ENCODE measurements at regions not wholly inside any gene's neighbourhood (a gene's known extent, or its start where the extent isn't known, plus 50 kb on each side); places are given as distances from the start of the nearest gene placed in this dataset.

DNA sequence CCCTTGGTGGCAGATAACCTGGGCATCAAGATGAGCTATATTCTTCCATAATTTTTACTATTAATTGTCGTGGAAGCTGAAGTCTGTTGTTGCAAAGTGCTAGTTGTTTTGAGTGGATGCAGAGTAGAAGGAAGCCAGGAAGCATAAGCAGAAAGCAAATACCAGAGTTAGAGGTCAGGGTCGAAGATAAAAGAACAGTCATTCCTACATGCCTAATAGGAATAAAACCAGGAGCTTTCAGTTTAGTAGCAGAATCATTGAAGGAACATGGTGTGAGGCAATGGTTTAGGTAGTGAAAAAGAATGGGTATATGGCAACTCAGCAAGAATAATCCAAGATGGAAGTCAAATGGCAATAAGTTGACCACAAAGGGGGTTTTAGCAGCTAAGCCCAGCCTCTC is 121.6 kb upstream of the FST start:
- no peak overlapping the region for H3K27ac Mint-ChIP-seq
- no peaks in the 10 kb centered on the region for H3K4me1 Mint-ChIP-seq (ENCODE audit: low read depth)
- no peak overlapping the region for H3K4me3 Mint-ChIP-seq
- no peaks in the 10 kb centered on the region for H3K27me3 Mint-ChIP-seq
- intact Hi-C loops (cut with micrococcal nuclease) = no loop called here
- no peaks in the 10 kb centered on the region for H3K36me3 Mint-ChIP-seq (ENCODE audit: low read depth)
- H3K9me3 Mint-ChIP-seq = peaks cover 10% of the 10 kb centered on the region

DNA sequence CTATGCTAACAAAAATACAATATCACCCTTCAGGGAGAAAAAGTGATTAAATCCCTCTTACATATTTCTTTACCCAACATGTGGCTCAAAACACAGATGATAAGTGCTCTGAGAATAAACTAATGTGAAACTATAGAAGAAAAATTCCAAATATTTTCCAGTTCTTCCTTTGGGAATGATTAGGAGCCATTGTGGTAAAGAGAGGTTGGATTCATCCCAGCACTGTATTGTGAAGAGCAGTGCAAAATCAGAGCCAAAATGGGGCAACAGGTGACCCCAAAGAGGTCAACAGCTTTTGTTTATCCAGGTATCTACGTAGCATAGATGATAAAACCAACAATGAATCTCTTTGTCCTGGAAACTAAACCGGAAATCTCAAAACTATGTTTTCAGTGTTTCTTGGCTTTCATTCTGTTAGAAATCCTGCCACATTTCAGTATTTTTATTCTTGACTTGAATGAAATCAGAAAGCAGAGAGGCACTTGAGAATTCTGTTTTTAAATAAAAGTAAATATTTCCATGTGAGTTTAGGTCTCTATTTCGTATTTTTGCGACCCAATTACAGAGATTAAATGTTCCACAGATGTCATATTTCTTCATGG is 120.4 kb upstream of the FST start:
- intact Hi-C loops (cut with micrococcal nuclease) = no loop called here
- H3K4me3 Mint-ChIP-seq = no peak overlapping the region
- no peaks in the 10 kb centered on the region for H3K36me3 Mint-ChIP-seq (ENCODE audit: low read depth)
- H3K9me3 Mint-ChIP-seq = peaks cover 10% of the 10 kb centered on the region
- no peaks in the 10 kb centered on the region for H3K27me3 Mint-ChIP-seq
- no peaks in the 10 kb centered on the region for H3K4me1 Mint-ChIP-seq (ENCODE audit: low read depth)
- H3K27ac Mint-ChIP-seq = no peak overlapping the region

DNA sequence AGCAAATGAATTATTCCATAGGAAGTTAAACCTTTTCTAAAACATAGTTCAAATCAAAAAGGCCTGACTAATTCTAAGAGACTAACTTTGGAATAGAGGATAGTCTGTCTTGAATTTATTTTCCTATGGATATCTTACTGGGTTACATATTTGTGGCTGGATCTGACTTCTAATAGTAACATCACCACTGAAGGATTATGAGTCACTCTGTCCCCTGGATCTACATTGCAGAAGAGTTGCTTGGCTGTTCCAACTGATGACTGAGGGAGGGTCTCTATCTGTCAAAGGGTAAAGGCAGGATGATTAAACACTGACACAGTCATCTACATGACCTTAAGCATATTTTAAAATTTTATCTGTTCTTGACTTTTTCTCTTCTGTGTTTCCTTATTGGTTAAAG is 119.6 kb upstream of the FST start:
- intact Hi-C loops (cut with micrococcal nuclease) = no loop called here
- no peaks in the 10 kb centered on the region for H3K36me3 Mint-ChIP-seq (ENCODE audit: low read depth)
- no peak overlapping the region for H3K27ac Mint-ChIP-seq
- H3K4me1 Mint-ChIP-seq (ENCODE audit: low read depth) = no peaks in the 10 kb centered on the region
- H3K4me3 Mint-ChIP-seq = no peak overlapping the region
- no peaks in the 10 kb centered on the region for H3K27me3 Mint-ChIP-seq
- H3K9me3 Mint-ChIP-seq = peaks cover 10% of the 10 kb centered on the region

DNA sequence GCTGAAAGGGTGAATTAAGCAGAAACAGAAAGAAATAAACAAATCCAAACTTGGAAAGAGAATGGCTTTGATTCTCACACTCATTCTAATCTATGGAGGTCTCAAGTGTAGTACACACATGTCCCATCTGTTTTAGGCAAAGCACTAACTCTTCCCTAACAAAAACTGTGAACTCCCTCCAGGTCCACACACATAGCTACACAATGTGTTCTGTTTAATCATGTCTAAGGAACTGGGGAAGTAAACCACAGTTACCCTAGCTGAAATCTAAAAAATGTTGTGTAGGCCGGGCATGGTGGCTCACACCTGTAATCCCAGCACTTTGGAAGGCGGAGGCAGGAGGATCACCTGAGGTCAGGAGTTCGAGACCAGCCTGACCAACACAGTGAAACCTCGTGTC is 118.7 kb upstream of the FST start:
- intact Hi-C loops (cut with micrococcal nuclease) = no loop called here
- H3K4me3 Mint-ChIP-seq = no peak overlapping the region

DNA sequence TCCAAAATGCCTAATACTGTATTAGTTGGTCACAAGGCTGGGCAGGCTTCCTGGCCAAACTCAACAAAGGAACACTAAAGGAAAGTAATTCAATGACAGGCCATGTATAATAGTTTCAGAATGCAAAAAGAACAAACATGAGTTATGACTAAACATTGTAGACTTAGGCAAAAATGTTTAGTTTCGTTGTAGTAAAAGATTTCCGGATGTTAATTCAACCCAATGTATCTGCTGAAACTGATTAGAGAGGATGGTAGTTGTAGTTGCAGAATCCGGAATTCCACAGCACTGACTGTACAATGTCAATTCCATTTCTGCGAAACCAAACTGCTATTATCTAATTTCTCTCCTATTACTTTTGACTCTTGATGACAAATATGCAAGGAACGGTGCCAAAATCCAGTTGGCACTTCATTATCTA is 117.9 kb upstream of the FST start:
- Mint-ChIP-seq H3K27me3 (no peaks in the 10 kb centered on the region), H3K4me1 (ENCODE audit: low read depth) (no peaks in the 10 kb centered on the region), H3K9me3 (peaks cover 3% of the 10 kb centered on the region), H3K4me3 (no peak overlapping the region), H3K36me3 (ENCODE audit: low read depth) (no peaks in the 10 kb centered on the region), H3K27ac (no peak overlapping the region)
- intact Hi-C loops (cut with micrococcal nuclease) = no loop called here

More for the DNA sequence above, 118.7 kb upstream of the FST start:
- no peaks in the 10 kb centered on the region for H3K27me3 Mint-ChIP-seq
- H3K27ac Mint-ChIP-seq = no peak overlapping the region
- H3K9me3 Mint-ChIP-seq = peaks cover 10% of the 10 kb centered on the region
- no peaks in the 10 kb centered on the region for H3K4me1 Mint-ChIP-seq (ENCODE audit: low read depth)
- no peaks in the 10 kb centered on the region for H3K36me3 Mint-ChIP-seq (ENCODE audit: low read depth)

DNA sequence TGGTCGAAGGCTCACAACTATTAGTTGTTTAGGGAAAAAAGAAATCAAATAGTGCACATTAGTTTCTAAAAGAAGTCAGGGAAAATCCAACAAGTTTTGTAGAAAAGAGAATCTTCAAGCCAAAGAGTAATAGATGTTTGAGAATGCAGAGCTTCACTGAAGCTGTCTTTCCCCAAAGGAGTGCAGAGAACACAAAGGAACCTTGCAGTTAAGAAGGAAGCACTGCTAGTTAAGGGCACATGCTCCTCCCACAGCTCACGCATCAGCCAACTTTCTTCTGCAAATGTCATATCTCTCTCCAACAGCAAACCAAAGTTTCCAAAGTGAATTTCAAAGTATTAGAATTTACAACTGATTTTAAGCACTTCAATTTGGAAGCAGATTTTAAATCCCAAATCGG is 116.4 kb upstream of the FST start:
- intact Hi-C loops (cut with micrococcal nuclease) = no loop called here
- no peaks in the 10 kb centered on the region for H3K27me3 Mint-ChIP-seq
- no peaks in the 10 kb centered on the region for H3K9me3 Mint-ChIP-seq
- no peak overlapping the region for H3K4me3 Mint-ChIP-seq
- no peaks in the 10 kb centered on the region for H3K36me3 Mint-ChIP-seq (ENCODE audit: low read depth)
- H3K27ac Mint-ChIP-seq = no peak overlapping the region
- H3K4me1 Mint-ChIP-seq (ENCODE audit: low read depth) = no peaks in the 10 kb centered on the region

DNA sequence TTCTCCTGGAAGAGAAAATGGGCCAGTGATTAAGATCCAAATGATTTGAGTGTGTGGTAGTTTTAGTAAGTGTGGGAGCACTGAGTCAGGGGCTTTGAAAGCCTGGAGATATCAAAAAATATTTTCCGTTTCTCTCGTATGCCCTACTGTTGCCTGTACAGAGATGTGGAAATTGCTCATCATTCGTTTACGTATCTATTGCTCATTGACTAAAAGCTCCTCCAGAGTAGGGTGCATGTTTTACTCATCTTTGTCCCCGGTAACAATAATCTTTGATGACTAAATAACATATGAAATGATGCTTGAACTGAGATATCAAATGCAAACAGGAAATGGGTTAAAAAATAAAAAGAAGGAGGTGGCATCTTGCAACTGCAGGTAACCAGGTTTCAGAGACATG is 114.2 kb upstream of the FST start:
- intact Hi-C loops (cut with micrococcal nuclease) = no loop called here
- Mint-ChIP-seq H3K27ac (no peak overlapping the region), H3K9me3 (no peaks in the 10 kb centered on the region), H3K36me3 (ENCODE audit: low read depth) (no peaks in the 10 kb centered on the region), H3K4me1 (ENCODE audit: low read depth) (no peaks in the 10 kb centered on the region), H3K4me3 (no peak overlapping the region), H3K27me3 (peaks cover 2% of the 10 kb centered on the region)

DNA sequence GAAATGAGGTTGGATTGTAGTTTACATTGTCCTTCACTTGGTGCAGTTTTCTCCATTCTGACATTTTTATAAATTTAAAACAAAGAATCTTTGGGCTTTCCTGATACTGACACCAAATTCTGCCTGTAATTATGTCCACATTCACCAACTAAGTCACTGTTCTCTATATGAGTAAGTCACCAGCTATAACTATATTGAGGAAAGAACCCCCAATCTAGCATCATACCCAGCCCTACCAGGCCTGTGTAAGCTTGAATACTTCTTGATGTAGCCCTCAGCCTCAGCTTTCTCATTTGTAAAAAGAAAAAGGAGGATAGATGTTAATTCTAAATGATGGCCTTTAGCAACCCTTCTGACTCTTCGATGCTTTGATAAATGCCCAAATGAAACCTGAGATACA is 112.7 kb upstream of the FST start:
- Mint-ChIP-seq H3K36me3 (ENCODE audit: low read depth) (no peaks in the 10 kb centered on the region), H3K4me3 (no peak overlapping the region), H3K9me3 (no peaks in the 10 kb centered on the region), H3K4me1 (ENCODE audit: low read depth) (no peaks in the 10 kb centered on the region), H3K27me3 (peaks cover 2% of the 10 kb centered on the region), H3K27ac (no peak overlapping the region)
- intact Hi-C loops (cut with micrococcal nuclease) = no loop called here

DNA sequence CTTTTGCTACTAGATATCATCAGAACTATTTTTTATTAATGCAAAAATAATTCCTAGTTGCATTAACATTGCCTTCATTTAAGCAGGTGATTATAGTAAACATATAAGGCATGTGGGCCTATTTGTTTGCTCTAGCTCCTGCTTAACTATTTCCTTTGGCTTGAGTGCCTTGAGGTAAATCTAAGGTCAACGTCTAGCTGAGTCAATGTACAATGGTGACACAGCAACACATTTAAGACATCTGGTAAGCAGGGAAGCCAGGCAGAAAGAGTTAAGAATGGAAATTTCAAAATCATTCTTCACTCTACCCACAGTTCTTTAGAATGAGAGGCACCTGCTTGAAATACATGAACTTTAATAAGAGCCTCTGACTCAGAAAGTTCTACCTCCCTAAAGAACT is 111.9 kb upstream of the FST start:
- H3K4me1 Mint-ChIP-seq (ENCODE audit: low read depth) = no peaks in the 10 kb centered on the region
- no peak overlapping the region for H3K4me3 Mint-ChIP-seq
- H3K36me3 Mint-ChIP-seq (ENCODE audit: low read depth) = no peaks in the 10 kb centered on the region
- peaks cover 2% of the 10 kb centered on the region for H3K27me3 Mint-ChIP-seq
- intact Hi-C loops (cut with micrococcal nuclease) = no loop called here
- H3K27ac Mint-ChIP-seq = no peak overlapping the region
- no peaks in the 10 kb centered on the region for H3K9me3 Mint-ChIP-seq

DNA sequence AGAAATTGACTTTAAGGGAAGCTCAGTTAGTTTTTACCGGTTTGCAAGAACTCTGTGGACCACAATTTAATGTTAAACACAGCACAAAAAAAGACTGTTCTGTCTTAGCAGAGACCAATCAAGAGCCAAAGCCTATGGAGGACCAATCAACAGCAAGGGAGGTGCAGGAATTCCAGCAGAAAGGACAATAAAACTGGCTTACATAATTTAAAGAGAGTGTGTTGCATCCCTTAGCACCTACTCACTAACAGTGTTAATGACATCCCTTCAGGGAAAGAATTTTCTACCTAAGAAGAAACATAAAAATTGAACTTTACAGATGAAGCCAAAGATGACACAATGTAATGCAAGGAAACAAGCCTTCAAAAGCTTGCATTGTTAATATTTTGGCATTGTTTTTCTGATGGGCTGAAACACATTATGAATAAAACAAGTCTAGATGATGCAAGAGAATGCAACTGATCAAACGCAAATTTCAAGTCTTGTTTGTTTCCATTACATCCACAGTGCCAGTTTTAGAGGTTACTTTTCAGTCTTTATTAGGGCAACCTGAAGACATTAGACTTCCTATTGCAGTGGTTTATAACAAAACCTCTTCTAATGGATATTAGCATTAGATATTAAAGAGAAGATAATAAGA is 111.3 kb upstream of the FST start:
- intact Hi-C loops (cut with micrococcal nuclease) = no loop called here
- Mint-ChIP-seq H3K27ac (no peak overlapping the region), H3K36me3 (ENCODE audit: low read depth) (no peaks in the 10 kb centered on the region), H3K9me3 (no peaks in the 10 kb centered on the region), H3K4me3 (no peak overlapping the region), H3K4me1 (ENCODE audit: low read depth) (no peaks in the 10 kb centered on the region), H3K27me3 (peaks cover 2% of the 10 kb centered on the region)

DNA sequence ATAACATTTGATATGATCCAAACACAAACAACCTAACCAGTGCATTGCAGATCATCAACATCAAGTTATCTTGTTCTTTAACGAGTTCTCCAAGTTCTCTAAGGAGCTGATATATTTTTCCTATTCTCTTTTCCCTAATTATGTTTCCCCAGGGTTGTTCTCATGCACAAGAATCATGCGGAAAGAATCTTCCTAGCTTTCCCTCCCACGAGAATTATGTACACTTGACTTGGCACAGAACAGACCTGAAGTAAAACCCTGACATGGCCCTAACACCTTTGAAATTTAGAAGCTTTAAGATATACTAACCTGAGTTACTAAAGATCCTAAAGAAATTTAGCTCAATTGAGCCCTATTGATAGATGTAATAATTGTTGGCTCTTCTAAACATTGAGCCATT is 110.7 kb upstream of the FST start:
- Mint-ChIP-seq H3K27ac (no peak overlapping the region), H3K4me3 (no peak overlapping the region), H3K36me3 (ENCODE audit: low read depth) (no peaks in the 10 kb centered on the region), H3K9me3 (no peaks in the 10 kb centered on the region), H3K27me3 (peaks cover 2% of the 10 kb centered on the region), H3K4me1 (ENCODE audit: low read depth) (no peaks in the 10 kb centered on the region)
- intact Hi-C loops (cut with micrococcal nuclease) = no loop called here

DNA sequence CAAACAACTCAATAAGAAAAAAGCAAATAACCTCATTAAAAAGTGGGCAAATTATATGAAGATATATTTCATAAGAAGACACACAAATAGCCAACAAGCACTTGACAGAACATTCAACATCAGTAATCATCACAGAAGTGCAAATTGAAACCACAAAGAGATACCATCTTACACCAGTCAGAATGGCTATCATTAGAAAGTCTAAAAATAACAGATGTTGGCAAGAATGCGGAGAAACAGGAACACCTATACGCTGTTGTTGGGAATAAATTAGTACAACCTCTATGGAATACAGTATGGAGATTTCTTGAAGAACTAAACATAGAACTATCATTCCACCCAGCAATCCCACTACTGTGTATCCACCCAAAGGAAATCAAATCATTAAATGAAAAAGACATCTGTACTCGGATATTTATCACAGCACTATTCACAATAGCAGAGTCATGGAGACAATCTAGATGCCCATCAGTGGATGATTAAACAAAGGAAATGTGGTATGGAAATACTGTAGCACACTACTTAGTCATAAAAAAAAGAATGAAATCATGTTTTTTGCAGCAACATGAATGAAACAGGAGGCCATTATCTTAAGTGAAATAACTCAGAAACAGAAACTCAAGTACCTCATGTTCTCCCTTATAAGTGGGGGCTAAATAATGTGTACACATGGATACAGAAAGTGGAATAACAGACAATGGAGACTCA is 106.8 kb upstream of the FST start:
- Mint-ChIP-seq H3K36me3 (ENCODE audit: low read depth) (no peaks in the 10 kb centered on the region), H3K27ac (no peak overlapping the region), H3K4me1 (ENCODE audit: low read depth) (peaks cover 11% of the 10 kb centered on the region), H3K4me3 (no peak overlapping the region), H3K27me3 (peaks cover 2% of the 10 kb centered on the region), H3K9me3 (no peaks in the 10 kb centered on the region)
- intact Hi-C loops (cut with micrococcal nuclease) = no loop called here

DNA sequence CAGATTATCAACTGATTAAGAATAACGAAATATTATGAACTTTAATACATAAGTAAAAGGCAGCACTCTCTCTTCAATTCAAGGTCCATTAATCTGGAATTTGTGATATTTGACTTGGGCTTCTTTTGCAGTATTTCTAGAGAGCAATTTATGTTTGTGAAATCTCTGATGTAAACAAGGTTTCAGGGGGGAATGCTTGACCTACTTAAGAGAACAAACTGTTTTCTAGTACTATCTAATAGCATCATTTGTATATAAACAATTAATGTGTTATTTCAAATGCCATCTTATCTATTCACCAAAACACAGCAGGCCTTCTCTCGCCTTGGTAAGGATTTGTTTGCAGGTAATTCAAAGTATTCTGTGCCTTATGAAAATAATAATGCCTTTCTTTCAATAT is 103.6 kb upstream of the FST start:
- peaks cover 11% of the 10 kb centered on the region for H3K4me1 Mint-ChIP-seq (ENCODE audit: low read depth)
- H3K27ac Mint-ChIP-seq = no peak overlapping the region
- intact Hi-C loops (cut with micrococcal nuclease) = no loop called here
- no peaks in the 10 kb centered on the region for H3K27me3 Mint-ChIP-seq
- H3K36me3 Mint-ChIP-seq (ENCODE audit: low read depth) = no peaks in the 10 kb centered on the region
- no peak overlapping the region for H3K4me3 Mint-ChIP-seq
- H3K9me3 Mint-ChIP-seq = no peaks in the 10 kb centered on the region

DNA sequence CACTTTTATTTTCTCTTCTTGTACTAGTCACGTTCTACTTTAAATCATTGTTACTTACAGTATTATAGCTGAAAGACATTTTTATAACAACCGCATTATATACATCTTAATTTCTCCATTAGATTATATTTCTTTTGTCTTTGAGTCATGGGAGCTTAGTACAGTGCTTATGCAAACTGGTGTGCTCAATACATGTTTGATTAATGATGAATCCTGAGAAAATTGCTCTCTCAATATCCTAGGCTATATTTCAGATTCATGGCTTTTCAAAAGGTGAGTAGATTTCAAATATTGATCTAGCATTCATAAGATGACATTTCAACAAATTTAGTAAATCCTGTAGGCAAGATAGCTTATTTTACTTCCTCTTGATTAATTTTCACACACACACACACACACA is 102.2 kb upstream of the FST start:
- peaks cover 5% of the 10 kb centered on the region for H3K9me3 Mint-ChIP-seq
- no peak overlapping the region for H3K27ac Mint-ChIP-seq
- no peaks in the 10 kb centered on the region for H3K36me3 Mint-ChIP-seq (ENCODE audit: low read depth)
- peaks cover 11% of the 10 kb centered on the region for H3K4me1 Mint-ChIP-seq (ENCODE audit: low read depth)
- no peaks in the 10 kb centered on the region for H3K27me3 Mint-ChIP-seq
- intact Hi-C loops (cut with micrococcal nuclease) = no loop called here
- H3K4me3 Mint-ChIP-seq = no peak overlapping the region

Measured in dendritic cell treated with granulocyte-macrophage colony-stimulating factor and Interleukin-4, amounts not matched to agents 40 ng/mL and 50 ng/mL, for 4 days (primary cell).